ENCODE measurements at regions not wholly inside any gene's neighbourhood (a gene's known extent, or its start where the extent isn't known, plus 50 kb on each side); places are given as distances from the start of the nearest gene placed in this dataset.

DNA sequence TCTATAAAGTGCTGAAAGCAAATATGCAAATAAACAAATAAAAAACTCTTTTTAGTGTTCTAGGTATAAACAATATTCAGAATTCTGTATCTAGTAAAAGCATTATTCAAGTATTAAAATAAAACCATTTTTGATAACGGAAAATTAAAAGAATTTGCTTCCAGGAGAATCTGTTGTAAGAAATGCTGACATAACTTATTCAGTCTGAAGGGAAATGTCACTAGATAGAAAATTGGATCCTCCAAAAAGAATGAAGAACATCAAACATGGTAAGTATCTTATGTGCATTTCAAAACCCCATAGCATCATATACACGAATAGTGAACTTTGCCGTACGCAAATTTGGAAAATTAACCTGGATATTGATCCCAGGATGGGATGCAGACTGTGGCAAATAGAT, 506.7 kb downstream of the GLRX3 start:
- no peak overlapping the region for H3K27ac ChIP-seq (ENCODE audit: low read depth in 2 of 2, low read length in 2 of 2)
- FAIRE-seq (no peak), DNase-seq (no peak)
- no peaks in the 10 kb centered on the region for H3K36me3 ChIP-seq (ENCODE audit: control insufficient read depth in 2 of 3, insufficient read depth in 3 of 3, low read length in 3 of 3)
- no peaks in the 10 kb centered on the region for H3K4me1 ChIP-seq (ENCODE audit: control insufficient read depth in 2 of 3, insufficient read depth in 2 of 3, low read depth in 1 of 3, low read length in 3 of 3)
- TF ChIP-seq, protein P1, sequence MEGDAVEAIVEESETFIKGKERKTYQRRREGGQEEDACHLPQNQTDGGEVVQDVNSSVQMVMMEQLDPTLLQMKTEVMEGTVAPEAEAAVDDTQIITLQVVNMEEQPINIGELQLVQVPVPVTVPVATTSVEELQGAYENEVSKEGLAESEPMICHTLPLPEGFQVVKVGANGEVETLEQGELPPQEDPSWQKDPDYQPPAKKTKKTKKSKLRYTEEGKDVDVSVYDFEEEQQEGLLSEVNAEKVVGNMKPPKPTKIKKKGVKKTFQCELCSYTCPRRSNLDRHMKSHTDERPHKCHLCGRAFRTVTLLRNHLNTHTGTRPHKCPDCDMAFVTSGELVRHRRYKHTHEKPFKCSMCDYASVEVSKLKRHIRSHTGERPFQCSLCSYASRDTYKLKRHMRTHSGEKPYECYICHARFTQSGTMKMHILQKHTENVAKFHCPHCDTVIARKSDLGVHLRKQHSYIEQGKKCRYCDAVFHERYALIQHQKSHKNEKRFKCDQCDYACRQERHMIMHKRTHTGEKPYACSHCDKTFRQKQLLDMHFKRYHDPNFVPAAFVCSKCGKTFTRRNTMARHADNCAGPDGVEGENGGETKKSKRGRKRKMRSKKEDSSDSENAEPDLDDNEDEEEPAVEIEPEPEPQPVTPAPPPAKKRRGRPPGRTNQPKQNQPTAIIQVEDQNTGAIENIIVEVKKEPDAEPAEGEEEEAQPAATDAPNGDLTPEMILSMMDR (IDR thresholded peaks at IDR 0.05; ENCODE audit: borderline replicate concordance, extremely low read depth, insufficient read depth) = no peak
- H3K9ac ChIP-seq (ENCODE audit: low read length in 3 of 3) = no peak overlapping the region
- H3K4me3 ChIP-seq (ENCODE audit: low read length in 3 of 3) = no peak overlapping the region
- intact Hi-C loops (cut with DNase I) = no loop called here
- no peaks in the 10 kb centered on the region for H3K9me3 ChIP-seq (ENCODE audit: control insufficient read depth in 2 of 3, insufficient read depth in 1 of 3, low read length in 3 of 3)
- no peaks in the 10 kb centered on the region for H3K27me3 ChIP-seq (ENCODE audit: control insufficient read depth, insufficient read depth, low read length)

GRCh38 chr10:130647341-130647740, 511.1 kb downstream of the GLRX3 start:
- no peak for DNase-seq
- TF ChIP-seq, protein P1 (IDR thresholded peaks at IDR 0.05; ENCODE audit: borderline replicate concordance, extremely low read depth, insufficient read depth) = no peak
- Histone ChIP-seq H3K9me3 (ENCODE audit: control insufficient read depth in 2 of 3, insufficient read depth in 1 of 3, low read length in 3 of 3) (no peaks in the 10 kb centered on the region), H3K36me3 (ENCODE audit: control insufficient read depth in 2 of 3, insufficient read depth in 3 of 3, low read length in 3 of 3) (no peaks in the 10 kb centered on the region), H3K27ac (ENCODE audit: low read depth in 2 of 2, low read length in 2 of 2) (no peak overlapping the region), H3K9ac (ENCODE audit: low read length in 3 of 3) (no peak overlapping the region), H3K4me3 (ENCODE audit: low read length in 3 of 3) (no peak overlapping the region), H3K4me1 (ENCODE audit: control insufficient read depth in 2 of 3, insufficient read depth in 2 of 3, low read depth in 1 of 3, low read length in 3 of 3) (no peaks in the 10 kb centered on the region), H3K27me3 (ENCODE audit: control insufficient read depth, insufficient read depth, low read length) (no peaks in the 10 kb centered on the region)
- no peak for FAIRE-seq
- intact Hi-C loops (cut with DNase I) = no loop called here

DNA sequence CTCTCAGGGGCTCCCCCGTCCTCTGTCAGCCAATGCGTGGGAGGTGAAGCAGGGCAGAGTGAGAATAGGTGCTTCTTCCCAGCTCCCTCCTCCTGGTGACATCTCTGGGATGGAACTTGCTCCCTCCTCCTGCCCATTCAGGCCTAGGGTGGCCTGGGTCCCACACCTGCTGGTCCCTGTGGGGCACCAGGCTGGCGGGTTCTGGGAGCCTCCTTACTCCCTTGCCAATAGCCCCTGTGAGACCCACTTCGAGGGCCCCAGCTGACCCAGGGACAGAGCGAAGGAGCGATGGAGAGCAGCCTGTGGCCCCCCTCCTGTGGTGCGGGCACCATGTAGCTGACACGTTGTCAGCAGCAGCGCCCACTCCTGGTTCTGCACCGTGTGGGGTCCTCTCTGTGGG, 512.6 kb downstream of the GLRX3 start:
- DNase-seq (no peak), FAIRE-seq (no peak)
- Histone ChIP-seq H3K9ac (ENCODE audit: low read length in 3 of 3) (no peak overlapping the region), H3K9me3 (ENCODE audit: control insufficient read depth in 2 of 3, insufficient read depth in 1 of 3, low read length in 3 of 3) (no peaks in the 10 kb centered on the region), H3K36me3 (ENCODE audit: control insufficient read depth in 2 of 3, insufficient read depth in 3 of 3, low read length in 3 of 3) (no peaks in the 10 kb centered on the region), H3K4me3 (ENCODE audit: low read length in 3 of 3) (no peak overlapping the region), H3K27ac (ENCODE audit: low read depth in 2 of 2, low read length in 2 of 2) (no peak overlapping the region), H3K4me1 (ENCODE audit: control insufficient read depth in 2 of 3, insufficient read depth in 2 of 3, low read depth in 1 of 3, low read length in 3 of 3) (no peaks in the 10 kb centered on the region), H3K27me3 (ENCODE audit: control insufficient read depth, insufficient read depth, low read length) (no peaks in the 10 kb centered on the region)
- TF ChIP-seq, protein P1 (IDR thresholded peaks at IDR 0.05; ENCODE audit: borderline replicate concordance, extremely low read depth, insufficient read depth) = no peak
- intact Hi-C loops (cut with DNase I) = no loop called here

- Histone ChIP-seq H3K4me1 (ENCODE audit: control insufficient read depth in 2 of 3, insufficient read depth in 2 of 3, low read depth in 1 of 3, low read length in 3 of 3) (no peaks in the 10 kb centered on the region), H3K36me3 (ENCODE audit: control insufficient read depth in 2 of 3, insufficient read depth in 3 of 3, low read length in 3 of 3) (no peaks in the 10 kb centered on the region), H3K4me3 (ENCODE audit: low read length in 3 of 3) (no peak overlapping the region), H3K9ac (ENCODE audit: low read length in 3 of 3) (no peak overlapping the region), H3K27me3 (ENCODE audit: control insufficient read depth, insufficient read depth, low read length) (no peaks in the 10 kb centered on the region), H3K9me3 (ENCODE audit: control insufficient read depth in 2 of 3, insufficient read depth in 1 of 3, low read length in 3 of 3) (no peaks in the 10 kb centered on the region), H3K27ac (ENCODE audit: low read depth in 2 of 2, low read length in 2 of 2) (no peak overlapping the region)
- intact Hi-C loops (cut with DNase I) = no loop called here
- TF ChIP-seq, protein P1 (IDR thresholded peaks at IDR 0.05; ENCODE audit: borderline replicate concordance, extremely low read depth, insufficient read depth) = no peak
- FAIRE-seq (no peak), DNase-seq (no peak)
Observed at GRCh38 chr10:130652544-130652943, 516.4 kb downstream of the GLRX3 start.
